ES-I3 (cell line): ENCODE measurements at regions not wholly inside any gene's neighbourhood (a gene's known extent, or its start where the extent isn't known, plus 50 kb on each side); places are given as distances from the start of the nearest gene placed in this dataset.

Source experiments
- H3K36me3 ChIP-seq: 2 replicates; pipeline ENCODE4 v1.6.1; 2013; ENCODE audit warnings: mild to moderate bottlenecking, low read length, control low read depth, moderate library complexity; ENCODE audit not compliant: insufficient read depth
- H3K4me1 ChIP-seq: 2 replicates; pipeline ENCODE4 v1.6.1; 2013; ENCODE audit warnings: mild to moderate bottlenecking, control low read depth, low read length; ENCODE audit not compliant: insufficient read depth
- H3K9ac ChIP-seq: 2 replicates; pipeline ENCODE4 v1.6.1; 2013; ENCODE audit warnings: low read depth, mild to moderate bottlenecking, low read length, moderate library complexity
- H3K9me3 ChIP-seq: 2 replicates; pipeline ENCODE4 v1.6.1; 2013; ENCODE audit warnings: mild to moderate bottlenecking, low read length, moderate library complexity; ENCODE audit not compliant: control insufficient read depth, insufficient read depth

DNA sequence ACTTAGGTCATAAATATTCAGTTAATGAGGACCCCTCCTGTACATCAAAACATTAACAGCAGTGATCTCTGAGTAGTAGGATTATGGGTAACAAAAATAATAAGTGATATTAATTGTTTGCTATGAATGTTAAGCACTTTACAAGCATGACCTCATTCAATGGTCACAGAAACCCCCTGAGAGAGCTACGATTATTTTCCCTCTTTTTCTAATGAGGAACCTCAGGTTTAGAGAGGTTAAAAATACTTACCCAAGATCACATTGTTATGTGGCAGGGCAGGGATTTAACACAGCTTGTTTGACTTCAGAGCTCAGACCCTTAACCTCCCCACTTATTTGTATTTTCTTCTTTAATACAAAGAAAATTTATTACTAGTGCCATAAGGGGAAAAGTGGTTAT is 228.2 kb downstream of the TBL1XR1 start:
- no peaks in the 10 kb centered on the region for H3K9me3 ChIP-seq
- H3K4me1 ChIP-seq = no peaks in the 10 kb centered on the region
- H3K9ac ChIP-seq = no peak overlapping the region
- H3K36me3 ChIP-seq = no peaks in the 10 kb centered on the region

GRCh38 chr3:176968631-176969030 is 228.7 kb downstream of the TBL1XR1 start:
- H3K4me1 ChIP-seq = no peaks in the 10 kb centered on the region
- H3K9ac ChIP-seq = no peak overlapping the region
- no peaks in the 10 kb centered on the region for H3K36me3 ChIP-seq
- H3K9me3 ChIP-seq = no peaks in the 10 kb centered on the region

DNA sequence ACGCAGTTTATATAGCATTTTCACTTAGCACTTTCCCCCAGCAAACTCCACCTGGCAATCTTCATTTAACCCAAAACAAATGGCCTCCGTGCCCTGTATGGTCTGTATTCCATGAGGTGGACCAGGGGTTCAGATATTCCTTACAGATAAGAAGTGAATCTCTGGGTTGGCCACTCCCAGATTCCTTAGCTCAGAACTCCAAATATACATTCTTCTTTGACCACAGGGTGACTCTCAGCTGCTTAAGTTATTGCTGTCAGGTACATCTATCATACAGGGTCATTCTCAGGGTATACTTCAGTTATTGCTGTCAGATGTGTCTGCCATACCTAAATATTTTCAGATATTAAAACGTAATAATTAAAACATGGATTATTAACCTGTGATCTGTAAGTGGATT is 229.8 kb downstream of the TBL1XR1 start:
- H3K4me1 ChIP-seq = no peaks in the 10 kb centered on the region
- H3K9me3 ChIP-seq = no peaks in the 10 kb centered on the region
- no peaks in the 10 kb centered on the region for H3K36me3 ChIP-seq
- no peak overlapping the region for H3K9ac ChIP-seq

DNA sequence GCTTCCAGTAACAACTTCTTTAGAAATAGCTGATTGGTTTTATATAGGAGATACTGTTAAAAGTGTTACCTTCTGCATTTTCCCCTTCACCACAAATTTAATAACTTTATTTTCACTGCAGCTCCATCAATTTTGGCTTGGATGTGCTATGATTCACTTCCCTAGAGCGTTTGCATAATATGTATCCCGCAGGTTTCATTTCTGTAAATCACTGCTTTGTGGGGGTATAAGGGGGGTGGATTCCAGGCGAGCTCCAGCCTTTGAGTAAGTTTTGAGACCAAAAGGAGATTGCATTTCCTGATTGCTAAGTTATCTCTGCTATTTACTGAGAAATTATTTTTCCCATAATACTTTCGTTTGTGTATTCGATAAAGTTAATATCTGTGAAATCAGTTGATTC is 232.6 kb downstream of the TBL1XR1 start:
- H3K36me3 ChIP-seq = no peaks in the 10 kb centered on the region
- no peak overlapping the region for H3K9ac ChIP-seq
- H3K9me3 ChIP-seq = no peaks in the 10 kb centered on the region
- 0 out of 2 replicates have a peak, but pooled peaks cover 3% of the 10 kb centered on the region for H3K4me1 ChIP-seq

GRCh38 chr3:176961916-176962315 is 235.4 kb downstream of the TBL1XR1 start:
- no peak overlapping the region for H3K9ac ChIP-seq
- H3K9me3 ChIP-seq = no peaks in the 10 kb centered on the region
- H3K36me3 ChIP-seq = no peaks in the 10 kb centered on the region
- 0 out of 2 replicates have a peak, but pooled peaks cover 3% of the 10 kb centered on the region for H3K4me1 ChIP-seq

GRCh38 chr3:176959867-176960266 is 237.4 kb downstream of the TBL1XR1 start:
- Histone ChIP-seq H3K36me3 (no peaks in the 10 kb centered on the region), H3K4me1 (0 out of 2 replicates have a peak, but pooled peaks cover 3% of the 10 kb centered on the region), H3K9ac (no peak overlapping the region), H3K9me3 (no peaks in the 10 kb centered on the region)

- H3K4me1 ChIP-seq = 0 out of 2 replicates have a peak, but pooled peaks cover 3% of the 10 kb centered on the region
Observed at GRCh38 chr3:176958560-176958959, 238.7 kb downstream of the TBL1XR1 start.

DNA sequence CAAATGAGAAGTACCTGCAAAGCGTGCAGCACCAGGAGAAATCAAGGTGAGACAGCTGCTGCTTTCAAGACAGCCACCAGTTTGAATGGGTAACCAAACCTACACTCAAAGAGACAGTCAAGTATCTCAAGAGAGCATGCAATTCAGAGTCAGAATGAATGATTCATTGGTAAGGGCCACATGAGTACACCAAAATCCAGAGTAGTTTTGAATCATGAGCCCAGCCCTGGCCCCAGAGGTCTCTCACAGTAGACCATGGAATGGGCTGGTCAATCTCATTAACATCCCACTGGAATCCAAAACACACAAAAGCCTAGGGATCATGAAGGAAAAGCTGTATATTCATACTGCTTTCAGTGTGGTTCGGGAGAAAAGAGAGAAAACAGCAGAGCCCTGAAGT is 242.8 kb downstream of the TBL1XR1 start:
- Histone ChIP-seq H3K36me3 (no peaks in the 10 kb centered on the region), H3K9ac (no peak overlapping the region), H3K4me1 (peaks cover 19% of the 10 kb centered on the region), H3K9me3 (no peaks in the 10 kb centered on the region)

More at GRCh38 chr3:176958560-176958959, 238.7 kb downstream of the TBL1XR1 start:
- Histone ChIP-seq H3K36me3 (no peaks in the 10 kb centered on the region), H3K9ac (no peak overlapping the region), H3K9me3 (no peaks in the 10 kb centered on the region)

GRCh38 chr3:176953106-176954060 is 243.9 kb downstream of the TBL1XR1 start:
- H3K4me1 ChIP-seq = peaks cover 19% of the 10 kb centered on the region
- H3K9me3 ChIP-seq = no peaks in the 10 kb centered on the region
- no peaks in the 10 kb centered on the region for H3K36me3 ChIP-seq
- H3K9ac ChIP-seq = no peak overlapping the region

DNA sequence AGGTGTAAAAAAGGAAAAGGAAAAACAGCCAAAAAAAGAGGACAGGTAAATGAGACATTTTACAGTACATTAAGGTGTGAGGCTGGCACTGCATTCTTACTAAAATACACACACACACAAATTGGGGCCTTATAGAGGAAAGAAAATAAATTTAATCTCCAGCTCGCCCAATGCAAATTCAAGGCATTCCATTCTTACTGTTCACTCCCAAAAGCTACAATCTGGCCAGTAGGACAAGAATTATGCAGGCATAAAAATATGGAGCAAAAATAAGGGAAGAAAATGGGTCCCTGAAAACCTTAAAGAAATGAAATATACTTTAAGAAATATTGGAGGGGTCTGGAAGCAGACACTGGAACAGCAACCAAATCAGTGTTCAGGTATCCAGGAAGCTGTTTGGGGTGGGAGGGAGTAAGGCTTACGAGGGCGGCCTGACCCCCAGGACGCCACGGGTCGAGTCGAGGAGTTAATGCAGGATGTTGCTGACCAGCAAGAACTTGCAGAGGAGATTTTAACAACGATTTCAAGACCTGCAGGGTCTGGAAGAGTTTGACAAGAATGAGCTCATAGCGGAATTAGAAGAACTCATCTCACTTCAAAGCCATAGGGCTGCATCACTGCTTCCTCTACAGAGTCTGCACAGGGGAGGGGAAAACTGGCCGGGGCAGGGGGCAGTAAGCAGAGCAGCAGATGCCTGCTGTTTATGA is 245.5 kb downstream of the TBL1XR1 start:
- no peaks in the 10 kb centered on the region for H3K9me3 ChIP-seq
- no peaks in the 10 kb centered on the region for H3K36me3 ChIP-seq
- H3K9ac ChIP-seq = no peak overlapping the region
- H3K4me1 ChIP-seq = peaks cover 19% of the 10 kb centered on the region

GRCh38 chr3:176951144-176951543 is 246.1 kb downstream of the TBL1XR1 start:
- Histone ChIP-seq H3K9me3 (no peaks in the 10 kb centered on the region), H3K9ac (no peak overlapping the region), H3K36me3 (no peaks in the 10 kb centered on the region), H3K4me1 (peaks cover 19% of the 10 kb centered on the region)

DNA sequence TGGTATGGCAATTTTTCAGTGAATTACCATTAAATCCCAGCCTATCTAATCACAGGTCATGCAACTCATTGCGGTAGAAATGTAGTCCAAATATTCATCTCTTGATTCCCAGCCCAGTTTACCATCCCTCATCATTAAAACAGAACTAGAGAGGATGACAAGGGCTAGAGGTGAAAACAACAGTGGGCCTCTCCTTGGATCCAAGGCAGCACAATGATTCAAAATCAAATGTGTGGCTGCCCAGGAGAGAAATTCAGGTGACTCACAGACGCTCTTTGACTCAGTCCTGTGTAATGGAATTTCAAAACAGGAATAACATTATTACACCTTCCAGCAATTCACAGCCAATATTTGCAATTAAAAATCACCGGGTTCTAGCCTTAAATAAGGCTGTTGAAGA is 246.5 kb downstream of the TBL1XR1 start:
- H3K9ac ChIP-seq = no peak overlapping the region
- H3K4me1 ChIP-seq = peaks cover 19% of the 10 kb centered on the region
- H3K9me3 ChIP-seq = no peaks in the 10 kb centered on the region
- no peaks in the 10 kb centered on the region for H3K36me3 ChIP-seq

DNA sequence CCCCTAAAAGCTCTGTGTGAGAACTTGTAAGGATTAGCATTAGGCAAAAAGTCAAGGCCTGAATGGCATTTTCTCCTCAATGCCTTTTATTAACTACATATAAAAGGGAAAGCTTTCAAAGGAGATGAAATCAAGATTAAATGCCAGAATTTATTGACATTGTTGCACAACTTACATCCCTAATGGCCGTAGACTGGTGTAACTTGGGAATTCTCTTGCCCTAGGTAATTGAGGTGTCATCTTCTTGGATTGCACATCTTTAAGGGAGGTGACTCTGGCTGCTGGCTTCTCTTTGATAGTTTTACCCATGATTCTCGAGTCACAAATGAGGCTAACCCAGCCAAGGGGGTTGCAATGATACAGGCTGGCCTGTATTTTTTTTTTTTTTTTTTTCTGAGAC is 249.1 kb downstream of the TBL1XR1 start:
- H3K9me3 ChIP-seq = no peaks in the 10 kb centered on the region
- no peaks in the 10 kb centered on the region for H3K36me3 ChIP-seq
- H3K4me1 ChIP-seq = peaks cover 19% of the 10 kb centered on the region
- no peak overlapping the region for H3K9ac ChIP-seq

DNA sequence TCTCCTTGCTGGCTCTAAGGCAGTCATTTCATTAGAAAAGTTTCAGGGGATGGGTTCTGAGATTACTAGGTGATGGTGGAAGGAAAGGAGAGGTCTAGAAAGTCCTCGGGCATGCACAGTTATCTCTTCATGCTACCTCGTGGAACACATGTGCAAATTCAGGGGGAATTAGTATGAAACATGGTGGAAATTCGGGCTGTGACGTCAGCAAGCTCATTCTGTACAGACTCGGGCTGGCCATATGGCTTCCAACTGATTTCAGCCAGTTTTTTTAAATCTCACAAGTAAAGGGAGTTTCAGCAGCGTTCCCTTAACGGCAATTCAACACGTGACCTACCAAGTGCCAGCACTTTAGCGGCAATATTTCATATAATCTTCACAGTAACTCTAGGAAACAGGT is 251.1 kb downstream of the TBL1XR1 start:
- Histone ChIP-seq H3K36me3 (no peaks in the 10 kb centered on the region), H3K9me3 (no peaks in the 10 kb centered on the region), H3K4me1 (peaks cover 8% of the 10 kb centered on the region; the same call in 1 of the 2 replicates), H3K9ac (no peak overlapping the region)

DNA sequence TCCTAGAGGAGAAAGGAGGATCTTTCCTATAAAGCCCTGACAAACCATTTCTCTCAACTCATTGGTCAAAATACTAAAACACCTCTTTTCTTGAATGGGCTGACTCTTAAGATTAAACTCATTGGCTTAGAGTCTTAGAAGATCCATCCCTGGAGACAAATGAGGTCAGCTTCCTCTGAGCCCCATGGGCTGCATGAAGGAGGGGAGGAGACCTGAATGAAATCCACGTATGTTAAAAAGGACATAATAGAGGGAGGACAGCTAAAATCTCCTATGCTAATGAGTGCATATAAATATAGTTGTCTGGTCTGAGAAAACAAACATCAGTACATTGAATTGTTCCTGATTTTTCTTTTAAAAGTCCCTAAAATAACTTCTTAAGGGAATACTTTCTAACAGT is 255.0 kb downstream of the TBL1XR1 start:
- no peak overlapping the region for H3K9ac ChIP-seq
- no peaks in the 10 kb centered on the region for H3K4me1 ChIP-seq
- no peaks in the 10 kb centered on the region for H3K9me3 ChIP-seq
- no peaks in the 10 kb centered on the region for H3K36me3 ChIP-seq
